ENCODE measurements at regions not wholly inside any gene's neighbourhood (a gene's known extent, or its start where the extent isn't known, plus 50 kb on each side); places are given as distances from the start of the nearest gene placed in this dataset.
A peak's percentile ranks its signal among the peaks of the same experiment; 100 is the strongest.

GRCh38 chr22:48700180-48700565 is 1127.5 kb downstream of the BRD1 start:
- Mint-ChIP-seq H3K4me1 (peaks cover 7% of the 10 kb centered on the region), H3K4me3 (no peak overlapping the region), H3K36me3 (ENCODE audit: low read depth) (no peaks in the 10 kb centered on the region), H3K9me3 (no peaks in the 10 kb centered on the region; the same call in 2 of the 3 replicates), H3K27me3 (ENCODE audit: insufficient read depth, low read depth, poor library complexity) (peaks cover 3% of the 10 kb centered on the region), H3K27ac (0 out of 2 replicates have a peak overlapping the region, but pooled peaks have one; percentile 31)
- no peak overlapping the region for H3K4me3 ChIP-seq
- no peak overlapping the region for H3K27ac ChIP-seq (ENCODE audit: low read depth)
- no peaks in the 10 kb centered on the region for H3K36me3 ChIP-seq (ENCODE audit: insufficient read depth)
- no peak overlapping the region for H3K4me2 ChIP-seq
- no peak for TF ChIP-seq JUNB (IDR thresholded peaks at IDR 0.05; ENCODE audit: unreplicated experiment)
- no peak for TF ChIP-seq STAT1 (IDR thresholded peaks at IDR 0.05; ENCODE audit: unreplicated experiment)
- TF ChIP-seq CREB1 (CRISPR knock-in tag; IDR thresholded peaks at IDR 0.05; ENCODE audit: low read depth): no peak
- TF ChIP-seq ETS1 (IDR thresholded peaks at IDR 0.05): no peak
- TF ChIP-seq ZNF331 (CRISPR knock-in tag; IDR thresholded peaks at IDR 0.05; ENCODE audit: low read depth): no peak
- TF ChIP-seq EZH2 (IDR thresholded peaks at IDR 0.05; ENCODE audit: low read depth, unreplicated experiment): no peak
- TF ChIP-seq ZNF114 (CRISPR knock-in tag; IDR thresholded peaks at IDR 0.05): no peak
- no peak for TF ChIP-seq REST (IDR thresholded peaks at IDR 0.05; ENCODE audit: unreplicated experiment)
- TF ChIP-seq CTCF (conservative IDR thresholded peaks at IDR 0.05; ENCODE audit: low read depth in 2 of 2): no peak
- no peak for TF ChIP-seq POLR2AphosphoS5 (IDR thresholded peaks at IDR 0.05; ENCODE audit: low read depth)
- TF ChIP-seq NANOG (IDR thresholded peaks at IDR 0.05; ENCODE audit: borderline replicate concordance): no peak
- TF ChIP-seq EZH2phosphoT487 (IDR thresholded peaks at IDR 0.05; ENCODE audit: unreplicated experiment): no peak
- TF ChIP-seq ZNF462 (CRISPR knock-in tag; IDR thresholded peaks at IDR 0.05): no peak
- no peaks in the 10 kb centered on the region for H4K20me1 ChIP-seq (replicated peaks; ENCODE audit: insufficient read depth)
- ATAC-seq: no peak
- no peak overlapping the region for H2AFZ ChIP-seq
- H3K4me1 ChIP-seq (ENCODE audit: insufficient read depth): no peaks in the 10 kb centered on the region
- H3K27me3 ChIP-seq (ENCODE audit: insufficient read depth): no peaks in the 10 kb centered on the region
- no peaks in the 10 kb centered on the region for H3F3A ChIP-seq (replicated peaks; ENCODE audit: low read depth)
- H3K79me2 ChIP-seq (replicated peaks; ENCODE audit: insufficient read depth): no peaks in the 10 kb centered on the region
- no peaks in the 10 kb centered on the region for H3K9me2 ChIP-seq (ENCODE audit: insufficient read depth)
- no peak for DNase-seq (ENCODE audit: low spot score)

Data from GM23338 (cell line).